Activated CD8-positive, alpha-beta memory T cell treated with anti-CD3 and anti-CD28 coated beads, Interleukin-2, amount 10 ng/mL, durations not matched to agents 7 days and 5 days (primary cell): ENCODE measurements at regions not wholly inside any gene's neighbourhood (a gene's known extent, or its start where the extent isn't known, plus 50 kb on each side); places are given as distances from the start of the nearest gene placed in this dataset.

Experiments
- ATAC-seq: fragments of 150-1000 bp; cut with Tn5 transposase; one replicate; pipeline ENCODE4 v1.10.0; 2021; ENCODE audit warnings: moderate library complexity
- CTCF ChIA-PET: fragments of 350-600 bp; sonication (Branson Sonifier 250); formaldehyde crosslinking; loops from one replicate; lab custom pipeline; 2021; ENCODE audit warnings: antibody characterized with exemption; lab: Charles Lee
- DNase-seq: peaks from one replicate; pipeline ENCODE4 v3.0.0-alpha.2; 2020
- H3K27ac Mint-ChIP-seq: one replicate; pipeline ENCODE4 v1.8.0; 2021; ENCODE audit warnings: mild to moderate bottlenecking, mixed read lengths
- H3K27me3 Mint-ChIP-seq: one replicate; pipeline ENCODE4 v1.8.0; 2021; ENCODE audit warnings: mixed read lengths
- H3K36me3 Mint-ChIP-seq: one replicate; pipeline ENCODE4 v1.8.0; 2021; ENCODE audit warnings: mild to moderate bottlenecking, mixed read lengths
- H3K4me1 Mint-ChIP-seq: one replicate; pipeline ENCODE4 v1.8.0; 2021; ENCODE audit warnings: mixed read lengths
- H3K4me3 Mint-ChIP-seq: one replicate; pipeline ENCODE4 v1.8.0; 2021; ENCODE audit warnings: mild to moderate bottlenecking, moderate library complexity, mixed read lengths
- H3K9me3 Mint-ChIP-seq: one replicate; pipeline ENCODE4 v1.8.0; 2022; ENCODE audit warnings: low read depth, mixed read lengths

GRCh38 chr1:23639460-23640095 lies 52.0 kb upstream of the RPL11 start:
- Mint-ChIP-seq H3K36me3 (no peaks in the 10 kb centered on the region), H3K27ac (no peak overlapping the region)

GRCh38 chr1:23638786-23639241 lies 52.8 kb upstream of the RPL11 start:
- CTCF ChIA-PET = interaction anchor here (1.1 to 14.8 kb wide), 7 partner anchors 19 to 154 kb away, joined by 3 to 753 read pairs (median 87); partner anchors contain the start of genes ASAP3 and ID3
- Mint-ChIP-seq H3K9me3 (no peaks in the 10 kb centered on the region), H3K4me1 (peaks cover 19% of the 10 kb centered on the region), H3K4me3 (no peak overlapping the region), H3K36me3 (no peaks in the 10 kb centered on the region), H3K27me3 (no peaks in the 10 kb centered on the region), H3K27ac (no peak overlapping the region)
- ATAC-seq (no peak), DNase-seq (no peak)

More at GRCh38 chr1:23639460-23640095, 52.0 kb upstream of the RPL11 start:
- ATAC-seq = no peak
- no peaks in the 10 kb centered on the region for H3K27me3 Mint-ChIP-seq
- H3K4me3 Mint-ChIP-seq = no peak overlapping the region
- CTCF ChIA-PET = interaction anchor here (1.1 to 14.8 kb wide), 4 partner anchors 20 to 144 kb away, joined by 3 to 753 read pairs (median 123); partner anchors contain the start of gene ID3
- no peaks in the 10 kb centered on the region for H3K9me3 Mint-ChIP-seq
- peaks cover 13% of the 10 kb centered on the region for H3K4me1 Mint-ChIP-seq
- no peak for DNase-seq

- Mint-ChIP-seq H3K36me3 (no peaks in the 10 kb centered on the region), H3K4me1 (peaks cover 19% of the 10 kb centered on the region), H3K27ac (no peak overlapping the region), H3K9me3 (no peaks in the 10 kb centered on the region), H3K27me3 (no peaks in the 10 kb centered on the region), H3K4me3 (no peak overlapping the region)
- no peak for DNase-seq
- ATAC-seq = no peak
- CTCF ChIA-PET = interaction anchor here (1.1 to 14.8 kb wide), 18 partner anchors 9 to 294 kb away, joined by 3 to 753 read pairs (median 9); partner anchors contain the start of genes ASAP3, ELOA, HNRNPR and ID3
These were observed 53.4 kb upstream of the RPL11 start for GRCh38 chr1:23638188-23638619.

GRCh38 chr1:23636009-23636408 lies 55.6 kb upstream of the RPL11 start:
- CTCF ChIA-PET = interaction anchor here (0.7 to 14.8 kb wide), 14 partner anchors 16 to 140 kb away, joined by 3 to 753 read pairs (median 20); partner anchors contain the start of genes E2F2 and ID3
- DNase-seq (no peak), ATAC-seq (no peak)
- H3K27me3 Mint-ChIP-seq = no peaks in the 10 kb centered on the region
- no peak overlapping the region for H3K27ac Mint-ChIP-seq
- H3K9me3 Mint-ChIP-seq = no peaks in the 10 kb centered on the region
- H3K4me1 Mint-ChIP-seq = peaks cover 19% of the 10 kb centered on the region
- no peaks in the 10 kb centered on the region for H3K36me3 Mint-ChIP-seq
- H3K4me3 Mint-ChIP-seq = no peak overlapping the region

DNA sequence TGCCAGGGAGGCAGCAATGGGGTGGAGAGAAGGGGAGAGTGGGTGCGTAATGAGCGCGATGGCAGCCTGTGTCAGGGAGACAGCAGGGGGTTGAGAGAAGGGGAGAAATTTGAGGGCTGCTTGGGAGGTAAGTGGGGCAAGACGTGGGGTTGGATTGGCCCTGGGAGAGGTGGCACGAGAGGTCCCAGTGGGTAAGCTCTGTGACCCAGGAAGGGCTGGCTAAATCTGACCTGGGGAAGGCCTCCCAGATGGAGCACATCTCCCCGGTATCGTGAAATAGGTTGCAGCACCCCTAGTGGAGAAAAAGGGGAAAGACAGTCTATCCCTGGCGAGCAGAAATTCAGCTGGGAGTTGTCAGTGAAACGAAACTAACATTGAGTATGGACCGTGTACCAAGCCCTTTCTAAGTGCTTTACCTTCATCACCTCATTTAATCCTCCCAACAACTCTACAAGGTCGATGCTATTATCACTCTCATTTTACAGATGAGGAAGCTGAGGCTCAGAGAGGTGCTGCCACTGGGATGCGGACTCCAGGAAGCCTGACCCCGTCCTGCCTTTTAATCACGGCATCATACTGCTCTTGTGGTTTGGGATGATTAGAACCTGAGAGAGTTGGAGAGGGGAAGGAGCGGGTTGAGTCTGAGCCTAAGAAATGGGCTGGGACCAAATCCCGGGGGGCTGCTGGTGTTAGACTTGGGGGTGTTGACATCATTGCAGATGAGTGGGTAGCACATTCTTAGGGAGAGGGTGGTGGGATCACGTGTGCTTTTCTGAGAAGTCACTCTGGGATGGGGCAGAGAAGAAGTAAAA lies 56.6 kb upstream of the RPL11 start:
- Mint-ChIP-seq H3K36me3 (no peaks in the 10 kb centered on the region), H3K27me3 (no peaks in the 10 kb centered on the region), H3K9me3 (no peaks in the 10 kb centered on the region), H3K4me3 (peak overlapping the region; percentile 48), H3K27ac (peak overlapping the region; percentile 54), H3K4me1 (peaks cover 19% of the 10 kb centered on the region)
- DNase-seq = peak; percentile 78
- ATAC-seq = peak; percentile 87
- CTCF ChIA-PET = interaction anchor here (0.6 to 14.8 kb wide), 35 partner anchors 9 to 267 kb away, joined by 3 to 753 read pairs (median 5); partner anchors contain the start of genes E2F2, ID3 and RPL11

DNA sequence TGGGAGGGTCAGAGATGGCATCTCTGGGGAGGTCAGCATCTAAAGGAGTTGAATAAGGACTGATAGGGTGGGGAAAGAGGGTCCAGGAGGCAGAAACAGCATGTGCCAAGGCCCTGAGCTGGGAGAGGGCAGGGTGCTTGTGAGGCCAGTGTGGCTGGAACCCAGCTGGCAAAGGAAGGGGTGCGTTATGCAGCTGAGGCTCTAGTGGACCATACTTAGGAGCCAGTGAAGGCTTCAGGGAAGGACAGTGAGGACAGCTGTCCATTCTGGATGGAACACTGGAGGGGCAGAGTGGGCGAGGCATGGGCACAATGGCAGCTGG lies 57.1 kb upstream of the RPL11 start:
- no peaks in the 10 kb centered on the region for H3K27me3 Mint-ChIP-seq
- peak overlapping the region; percentile 54 for H3K27ac Mint-ChIP-seq
- ATAC-seq = no peak
- no peak for DNase-seq
- no peaks in the 10 kb centered on the region for H3K9me3 Mint-ChIP-seq
- peaks cover 19% of the 10 kb centered on the region for H3K4me1 Mint-ChIP-seq
- peak overlapping the region; percentile 48 for H3K4me3 Mint-ChIP-seq
- CTCF ChIA-PET = interaction anchor here (0.9 to 14.8 kb wide), 31 partner anchors 9 to 267 kb away, joined by 3 to 753 read pairs (median 6); partner anchors contain the start of genes E2F2, ID3 and RPL11
- no peaks in the 10 kb centered on the region for H3K36me3 Mint-ChIP-seq

GRCh38 chr1:23632479-23633160 lies 59.0 kb upstream of the RPL11 start:
- no peak overlapping the region for H3K27ac Mint-ChIP-seq
- H3K4me3 Mint-ChIP-seq = no peak overlapping the region
- no peaks in the 10 kb centered on the region for H3K9me3 Mint-ChIP-seq
- no peaks in the 10 kb centered on the region for H3K27me3 Mint-ChIP-seq
- no peaks in the 10 kb centered on the region for H3K36me3 Mint-ChIP-seq
- H3K4me1 Mint-ChIP-seq = peaks cover 28% of the 10 kb centered on the region
- no peak for DNase-seq
- CTCF ChIA-PET = interaction anchor here (0.9 to 14.8 kb wide), 9 partner anchors 8 to 136 kb away, joined by 3 to 753 read pairs (median 5); partner anchors contain the start of gene ID3
- no peak for ATAC-seq

DNA sequence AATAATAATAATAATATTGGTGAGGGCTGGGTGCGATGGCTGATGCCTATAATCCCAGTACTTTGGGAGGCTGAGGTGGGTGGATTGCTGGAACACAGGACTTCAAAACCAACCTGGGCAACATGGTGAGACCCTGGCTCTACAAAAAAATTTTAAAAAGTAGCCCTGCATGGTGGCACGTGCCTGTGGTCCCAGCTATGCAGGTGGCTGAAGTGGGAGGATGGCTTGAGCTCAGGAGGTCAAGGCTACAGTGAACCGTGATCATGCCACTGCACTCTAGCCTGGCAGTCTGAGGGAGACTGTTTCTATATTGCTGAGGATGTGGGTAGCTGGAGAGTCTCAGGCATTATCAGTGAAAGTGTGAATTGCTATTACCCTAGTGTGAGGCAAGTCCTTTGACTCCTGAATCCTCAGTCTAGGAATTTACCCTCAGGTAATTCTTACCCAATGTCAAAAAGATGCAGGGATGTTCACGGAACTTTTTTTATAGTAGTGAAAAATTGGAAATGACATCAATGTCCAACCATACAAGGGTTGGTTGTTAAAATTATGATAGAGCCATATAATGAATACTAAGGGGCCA lies 61.8 kb upstream of the RPL11 start:
- H3K4me1 Mint-ChIP-seq = peaks cover 28% of the 10 kb centered on the region
- H3K27me3 Mint-ChIP-seq = no peaks in the 10 kb centered on the region
- ATAC-seq (no peak), DNase-seq (no peak)
- no peak overlapping the region for H3K27ac Mint-ChIP-seq
- CTCF ChIA-PET = interaction anchor here (0.6 to 14.8 kb wide), 3 partner anchors 10 to 656 kb away, joined by 3 to 753 read pairs (median 114); partner anchors contain the start of gene ID3
- H3K9me3 Mint-ChIP-seq = peaks cover 3% of the 10 kb centered on the region
- no peaks in the 10 kb centered on the region for H3K36me3 Mint-ChIP-seq
- no peak overlapping the region for H3K4me3 Mint-ChIP-seq

DNA sequence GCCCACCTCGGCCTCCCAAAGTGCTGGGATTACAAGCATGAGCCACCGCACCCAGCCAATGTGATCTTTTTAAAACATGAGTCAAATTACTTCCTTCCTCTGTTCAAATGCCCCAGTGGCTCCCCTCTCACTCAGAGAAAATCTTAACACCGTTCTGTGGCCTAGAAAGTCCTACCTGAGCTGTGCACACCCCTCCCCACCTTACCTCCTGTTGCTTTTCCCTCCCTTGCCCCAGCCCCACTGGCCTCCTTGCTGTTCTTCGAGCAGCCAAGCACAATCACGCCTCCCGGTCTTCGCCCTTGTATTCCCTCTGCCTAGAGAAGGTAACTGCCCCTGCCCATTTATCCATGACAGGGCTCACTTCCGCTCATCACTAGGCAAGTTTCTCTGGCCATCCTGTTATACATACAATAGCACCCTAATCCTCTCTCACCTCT lies 62.6 kb upstream of the RPL11 start:
- H3K4me3 Mint-ChIP-seq = no peak overlapping the region
- no peaks in the 10 kb centered on the region for H3K36me3 Mint-ChIP-seq

DNA sequence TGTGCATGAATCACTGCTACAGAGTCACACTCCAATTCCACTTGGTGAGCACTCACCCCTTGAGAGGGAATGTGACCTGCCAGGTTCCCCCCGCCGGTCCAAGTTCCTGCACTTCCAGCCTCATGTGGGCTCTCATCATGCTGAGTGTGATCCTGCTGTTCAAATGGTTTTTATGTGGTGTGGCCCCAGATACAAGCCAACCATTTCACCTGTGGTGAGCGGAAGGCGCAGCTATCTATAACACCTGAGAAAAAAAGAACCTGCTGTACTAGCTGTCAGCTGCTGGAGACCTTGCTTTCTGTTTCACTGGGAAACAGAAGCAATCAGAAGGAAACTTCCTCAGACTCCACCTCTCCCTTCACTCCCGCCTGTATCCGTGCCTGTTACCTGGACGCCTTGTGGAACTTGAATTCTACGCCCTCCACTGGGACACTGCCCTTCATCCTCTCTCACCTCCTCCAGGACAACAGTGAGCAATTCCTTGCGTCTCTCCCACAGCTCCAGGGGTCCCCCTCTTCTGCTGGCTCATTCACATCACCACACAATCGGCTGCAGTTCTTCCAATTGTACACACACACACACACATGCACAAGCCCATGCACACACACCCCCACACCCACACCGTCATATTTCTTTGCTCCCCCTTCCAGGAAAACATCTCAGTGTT lies 64.4 kb upstream of the RPL11 start:
- Mint-ChIP-seq H3K27me3 (no peaks in the 10 kb centered on the region), H3K4me1 (peaks cover 27% of the 10 kb centered on the region), H3K9me3 (peaks cover 3% of the 10 kb centered on the region), H3K4me3 (peak overlapping the region; percentile 68), H3K27ac (peak overlapping the region; percentile 18), H3K36me3 (no peaks in the 10 kb centered on the region)
- no peak for DNase-seq
- ATAC-seq = no peak
- CTCF ChIA-PET = interaction anchor here (1.6 to 14.8 kb wide), 2 partner anchors 10 to 78 kb away, joined by 7 to 753 read pairs; partner anchors contain the start of gene ID3

More for the DNA sequence above, 62.6 kb upstream of the RPL11 start:
- H3K9me3 Mint-ChIP-seq = peaks cover 3% of the 10 kb centered on the region
- CTCF ChIA-PET = interaction anchor here (0.7 to 14.8 kb wide), 3 partner anchors 8 to 284 kb away, joined by 3 to 753 read pairs (median 5); partner anchors contain the start of gene ID3
- ATAC-seq = no peak
- no peaks in the 10 kb centered on the region for H3K27me3 Mint-ChIP-seq
- H3K4me1 Mint-ChIP-seq = peaks cover 27% of the 10 kb centered on the region
- no peak for DNase-seq
- no peak overlapping the region for H3K27ac Mint-ChIP-seq

- no peak overlapping the region for H3K27ac Mint-ChIP-seq
- ATAC-seq (no peak), DNase-seq (no peak)
- H3K36me3 Mint-ChIP-seq = no peaks in the 10 kb centered on the region
- no peak overlapping the region for H3K4me3 Mint-ChIP-seq
- H3K27me3 Mint-ChIP-seq = no peaks in the 10 kb centered on the region
- peaks cover 3% of the 10 kb centered on the region for H3K9me3 Mint-ChIP-seq
- CTCF ChIA-PET = interaction anchor here (1.0 kb wide), 1 partner anchor 9 kb away, joined by 4 read pairs; no protein-coding TSS in a partner anchor
- H3K4me1 Mint-ChIP-seq = peaks cover 27% of the 10 kb centered on the region
These were observed 65.6 kb upstream of the RPL11 start for GRCh38 chr1:23625929-23626535.
